SJCRH30 (cell line): ENCODE measurements at regions not wholly inside any gene's neighbourhood (a gene's known extent, or its start where the extent isn't known, plus 50 kb on each side); places are given as distances from the start of the nearest gene placed in this dataset.
"Not testable (repeated sequence)": the region's sequence is repeated elsewhere in the genome, so short reads cannot be mapped to it uniquely, and the experiment has no call there.

Source experiments
- DNase-seq, 2 experiments: peaks; one replicate each; pipeline ENCODE4 v3.0.0-alpha.2; 2015 to 2020
- H3K27ac ChIP-seq: fragments of 250-450 bp; sonication (Bioruptor Pico); 2 replicates; pipeline ENCODE4 v1.5.1; 2020; ENCODE audit warnings: mild to moderate bottlenecking, moderate library complexity
- H3K27me3 ChIP-seq: fragments of 250-450 bp; sonication (Bioruptor Pico); 2 replicates; pipeline ENCODE4 v1.5.1; 2020; ENCODE audit warnings: mild to moderate bottlenecking, moderate library complexity
- H3K36me3 ChIP-seq: fragments of 250-450 bp; sonication (Bioruptor Pico); 2 replicates; pipeline ENCODE4 v1.5.1; 2020; ENCODE audit warnings: mild to moderate bottlenecking, moderate library complexity
- H3K4me1 ChIP-seq: fragments of 250-450 bp; sonication (Bioruptor Pico); 2 replicates; pipeline ENCODE4 v1.5.1; 2020; ENCODE audit warnings: mild to moderate bottlenecking, moderate library complexity
- H3K4me3 ChIP-seq: fragments of 250-450 bp; sonication (Bioruptor Pico); 2 replicates; pipeline ENCODE4 v1.5.1; 2020; ENCODE audit warnings: mild to moderate bottlenecking, moderate library complexity
- H3K9me3 ChIP-seq: fragments of 250-450 bp; sonication (Bioruptor Pico); replicated peaks from 2 replicates; pipeline ENCODE4 v1.5.1; 2020; ENCODE audit warnings: mild to moderate bottlenecking, moderate library complexity

- H3K27ac ChIP-seq, H3K9me3 ChIP-seq, DNase-seq, H3K4me3 ChIP-seq, H3K4me1 ChIP-seq, H3K27me3 ChIP-seq, H3K36me3 ChIP-seq: not testable (repeated sequence)
These were observed 52.6 kb upstream of the MRPS30 start for GRCh38 chr5:44756097-44756496.

GRCh38 chr5:44747396-44747795 lies 61.4 kb upstream of the MRPS30 start:
- no peaks in the 10 kb centered on the region for H3K9me3 ChIP-seq
- no peak overlapping the region for H3K4me3 ChIP-seq
- DNase-seq, result no peak
- no peak overlapping the region for H3K27ac ChIP-seq
- H3K4me1 ChIP-seq, result no peaks in the 10 kb centered on the region
- H3K36me3 ChIP-seq, result no peaks in the 10 kb centered on the region
- no peaks in the 10 kb centered on the region for H3K27me3 ChIP-seq

GRCh38 chr5:44740660-44741059 lies 68.1 kb upstream of the MRPS30 start:
- Histone ChIP-seq H3K36me3 (no peaks in the 10 kb centered on the region), H3K4me3 (no peak overlapping the region), H3K27me3 (no peaks in the 10 kb centered on the region), H3K9me3 (no peaks in the 10 kb centered on the region), H3K4me1 (no peaks in the 10 kb centered on the region), H3K27ac (no peak overlapping the region)
- peak in 1 of 2 experiments; percentile 3 for DNase-seq

DNA sequence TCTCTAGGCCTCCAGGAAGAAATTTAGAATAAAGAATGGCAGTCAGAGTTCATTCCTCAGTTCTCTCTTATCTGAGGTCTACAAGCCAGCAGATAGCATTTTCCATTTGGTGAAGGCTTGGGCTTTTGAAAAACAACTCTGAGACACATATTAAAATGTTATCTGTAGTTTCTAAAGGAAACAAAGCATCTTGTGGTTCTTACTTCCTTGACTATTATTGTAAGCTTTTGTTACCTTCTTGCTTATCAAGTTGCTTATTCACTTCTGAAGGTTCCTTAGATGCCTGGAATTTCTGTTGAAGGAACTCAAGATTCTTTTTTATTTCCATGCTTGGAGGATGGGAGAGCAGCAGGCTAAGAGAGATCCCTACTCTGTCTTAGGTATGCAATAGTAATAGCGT lies 79.2 kb upstream of the MRPS30 start:
- Histone ChIP-seq H3K27me3 (no peaks in the 10 kb centered on the region), H3K4me1 (no peaks in the 10 kb centered on the region), H3K27ac (no peak overlapping the region), H3K4me3 (no peak overlapping the region), H3K36me3 (no peaks in the 10 kb centered on the region), H3K9me3 (0 out of 2 replicates have a peak, but pooled peaks cover 4% of the 10 kb centered on the region)
- DNase-seq, result no peak

DNA sequence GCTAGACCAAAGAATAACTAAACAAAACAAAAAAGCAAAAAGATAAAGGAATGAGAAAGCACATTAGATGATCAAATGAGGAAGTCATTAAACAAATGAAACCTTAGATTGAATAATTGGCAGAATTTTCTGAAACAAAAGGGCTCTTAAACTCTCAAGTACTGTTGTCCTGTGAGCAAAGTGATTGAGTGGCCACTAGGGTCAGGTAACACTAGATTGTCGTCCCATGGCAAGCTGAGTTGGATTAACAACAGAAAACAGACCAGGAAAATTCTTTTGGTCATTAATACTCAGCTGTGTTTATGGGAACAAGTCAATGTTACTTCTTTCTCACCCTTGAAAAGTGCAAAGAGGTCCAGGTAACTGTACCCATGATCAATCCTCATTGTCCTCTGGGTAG lies 81.6 kb upstream of the MRPS30 start:
- no peaks in the 10 kb centered on the region for H3K4me1 ChIP-seq
- H3K9me3 ChIP-seq, result 0 out of 2 replicates have a peak, but pooled peaks cover 4% of the 10 kb centered on the region
- H3K27me3 ChIP-seq, result no peaks in the 10 kb centered on the region
- H3K36me3 ChIP-seq, result no peaks in the 10 kb centered on the region
- no peak for DNase-seq
- no peak overlapping the region for H3K27ac ChIP-seq
- no peak overlapping the region for H3K4me3 ChIP-seq

- Histone ChIP-seq H3K4me3 (no peak overlapping the region), H3K9me3 (no peaks in the 10 kb centered on the region), H3K27ac (no peak overlapping the region), H3K27me3 (no peaks in the 10 kb centered on the region), H3K36me3 (no peaks in the 10 kb centered on the region), H3K4me1 (no peaks in the 10 kb centered on the region)
- DNase-seq, result no peak
These were observed 88.9 kb upstream of the MRPS30 start for GRCh38 chr5:44719856-44720255.

DNA sequence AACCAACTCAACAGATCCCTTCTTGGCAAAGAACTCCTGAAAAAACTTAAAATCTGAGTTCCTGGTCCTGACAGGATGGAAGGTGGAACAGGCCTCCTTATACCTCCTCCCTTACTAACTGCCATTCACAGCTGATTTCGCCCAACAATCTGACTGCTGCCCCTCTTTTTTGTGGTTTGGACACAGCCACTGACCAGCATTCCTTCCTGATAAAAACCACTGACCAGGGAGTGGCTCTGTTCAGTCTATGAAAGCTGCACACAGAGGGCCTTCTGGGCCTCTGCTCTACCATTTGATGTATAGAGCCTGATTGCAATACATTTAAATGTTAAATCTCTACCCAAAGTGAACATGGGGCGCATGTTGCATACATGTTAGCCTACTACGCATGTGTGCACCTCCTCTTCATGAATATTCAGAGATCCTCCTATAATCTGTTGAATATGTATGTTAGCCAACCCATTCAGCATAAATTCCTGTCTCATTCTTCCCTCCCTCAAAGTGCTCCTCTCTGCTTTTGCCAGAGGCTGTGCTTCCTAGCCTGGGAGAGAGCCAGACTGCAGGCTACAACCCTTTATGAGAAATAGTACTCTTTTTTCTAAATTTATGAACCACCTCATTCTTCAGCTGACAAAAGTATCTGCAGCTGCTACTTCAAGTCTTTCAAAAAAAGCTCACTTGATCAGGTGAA lies 93.7 kb upstream of the MRPS30 start:
- Histone ChIP-seq H3K4me3 (no peak overlapping the region), H3K9me3 (no peaks in the 10 kb centered on the region), H3K4me1 (no peaks in the 10 kb centered on the region), H3K36me3 (no peaks in the 10 kb centered on the region), H3K27me3 (no peaks in the 10 kb centered on the region), H3K27ac (no peak overlapping the region)
- DNase-seq, result peak in 1 of 2 experiments; percentile 12

- Histone ChIP-seq H3K4me3 (no peak overlapping the region), H3K27me3 (no peaks in the 10 kb centered on the region), H3K27ac (no peak overlapping the region), H3K36me3 (no peaks in the 10 kb centered on the region), H3K9me3 (no peaks in the 10 kb centered on the region), H3K4me1 (no peaks in the 10 kb centered on the region)
- DNase-seq, result no peak
These were observed 95.3 kb upstream of the MRPS30 start for GRCh38 chr5:44713446-44713845.

DNA sequence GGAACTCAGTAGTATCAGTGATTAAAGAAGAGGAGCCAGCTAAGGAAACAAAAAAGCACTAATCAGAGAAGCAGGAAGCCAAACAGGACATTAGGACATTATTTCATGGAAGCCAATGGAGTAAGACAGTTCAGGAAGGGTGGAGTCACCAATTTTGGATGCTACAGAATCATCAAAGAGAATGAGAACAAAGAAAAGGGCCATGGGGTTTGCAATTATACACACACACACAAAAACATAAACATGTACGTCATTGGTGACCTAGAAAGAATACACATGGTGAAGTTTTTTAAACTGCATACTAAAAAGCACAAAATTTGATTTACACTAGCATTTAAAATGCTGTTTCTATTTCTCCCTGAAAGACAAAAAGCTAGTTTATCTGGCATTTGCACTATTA lies 96.8 kb upstream of the MRPS30 start:
- Histone ChIP-seq H3K4me1 (no peaks in the 10 kb centered on the region), H3K9me3 (no peaks in the 10 kb centered on the region), H3K27ac (no peak overlapping the region), H3K4me3 (no peak overlapping the region), H3K27me3 (no peaks in the 10 kb centered on the region), H3K36me3 (no peaks in the 10 kb centered on the region)
- no peak for DNase-seq

- Histone ChIP-seq H3K4me1 (no peaks in the 10 kb centered on the region), H3K27me3 (no peaks in the 10 kb centered on the region), H3K9me3 (no peaks in the 10 kb centered on the region), H3K4me3 (no peak overlapping the region), H3K36me3 (no peaks in the 10 kb centered on the region), H3K27ac (no peak overlapping the region)
- no peak for DNase-seq
These were observed 100.1 kb upstream of the MRPS30 start for GRCh38 chr5:44708602-44709001.

GRCh38 chr5:44707721-44708120 lies 101.0 kb upstream of the MRPS30 start:
- no peaks in the 10 kb centered on the region for H3K27me3 ChIP-seq
- H3K36me3 ChIP-seq, result no peaks in the 10 kb centered on the region
- no peaks in the 10 kb centered on the region for H3K9me3 ChIP-seq
- no peak overlapping the region for H3K27ac ChIP-seq
- no peak for DNase-seq
- no peak overlapping the region for H3K4me3 ChIP-seq
- no peaks in the 10 kb centered on the region for H3K4me1 ChIP-seq

DNA sequence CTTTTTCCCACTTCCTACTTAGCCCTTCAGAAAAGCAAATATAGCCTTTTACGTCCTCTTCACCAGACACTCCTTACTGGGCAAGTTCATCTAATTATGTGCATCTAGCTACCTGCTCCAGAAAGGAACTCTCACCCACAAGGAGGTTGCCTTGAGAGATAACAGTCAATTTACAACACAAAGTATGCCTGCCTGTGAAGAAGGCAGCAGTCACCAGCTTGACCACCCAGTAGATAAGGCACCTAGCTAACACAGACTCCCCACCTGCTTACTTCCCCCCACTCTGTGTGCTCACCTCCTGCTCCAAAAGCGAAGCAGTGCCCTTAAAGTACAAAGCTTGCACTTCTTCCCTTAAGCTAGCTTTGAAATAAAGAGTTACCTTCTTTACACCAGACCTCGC lies 111.7 kb upstream of the MRPS30 start:
- Histone ChIP-seq H3K36me3 (no peaks in the 10 kb centered on the region), H3K27me3 (no peaks in the 10 kb centered on the region), H3K4me3 (no peak overlapping the region), H3K9me3 (no peaks in the 10 kb centered on the region), H3K27ac (no peak overlapping the region), H3K4me1 (no peaks in the 10 kb centered on the region)
- no peak for DNase-seq

DNA sequence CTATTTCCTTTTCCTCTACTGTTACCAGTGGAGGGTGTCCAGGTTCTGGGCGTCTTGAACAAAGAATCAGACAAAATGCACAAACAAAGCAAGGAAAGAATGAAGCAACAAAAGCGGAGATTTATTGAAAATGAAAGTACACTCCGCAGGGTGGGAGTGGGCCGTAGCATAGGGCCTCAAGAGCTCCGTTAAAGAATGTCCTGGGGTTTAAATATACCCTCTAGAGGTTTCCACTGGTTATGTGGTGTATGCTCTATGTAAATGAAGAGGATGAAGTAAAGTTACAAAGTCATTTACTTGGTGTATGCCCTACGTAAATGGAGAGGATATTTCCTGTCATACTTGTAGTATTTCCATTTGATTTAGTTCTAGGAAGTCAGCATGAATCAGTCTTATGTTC lies 113.5 kb upstream of the MRPS30 start:
- DNase-seq, result no peak
- no peaks in the 10 kb centered on the region for H3K27me3 ChIP-seq
- H3K4me3 ChIP-seq, result no peak overlapping the region
- H3K27ac ChIP-seq, result no peak overlapping the region
- H3K9me3 ChIP-seq, result no peaks in the 10 kb centered on the region
- H3K4me1 ChIP-seq, result no peaks in the 10 kb centered on the region
- no peaks in the 10 kb centered on the region for H3K36me3 ChIP-seq

GRCh38 chr5:44691802-44692201 lies 116.9 kb upstream of the MRPS30 start:
- H3K27ac ChIP-seq, result no peak overlapping the region

GRCh38 chr5:44681906-44682305 lies 126.8 kb upstream of the MRPS30 start:
- H3K27ac ChIP-seq, result no peak overlapping the region
- no peak overlapping the region for H3K4me3 ChIP-seq
- no peaks in the 10 kb centered on the region for H3K9me3 ChIP-seq
- H3K27me3 ChIP-seq, result no peaks in the 10 kb centered on the region
- H3K36me3 ChIP-seq, result no peaks in the 10 kb centered on the region
- peak in 1 of 2 experiments; percentile 4 for DNase-seq
- H3K4me1 ChIP-seq, result no peaks in the 10 kb centered on the region

More at GRCh38 chr5:44691802-44692201, 116.9 kb upstream of the MRPS30 start:
- no peaks in the 10 kb centered on the region for H3K36me3 ChIP-seq
- H3K9me3 ChIP-seq, result no peaks in the 10 kb centered on the region
- H3K4me1 ChIP-seq, result no peaks in the 10 kb centered on the region
- no peak overlapping the region for H3K4me3 ChIP-seq
- no peaks in the 10 kb centered on the region; the same call in 1 of the 2 replicates for H3K27me3 ChIP-seq
- DNase-seq, result no peak

- Histone ChIP-seq H3K4me3 (no peak overlapping the region), H3K27ac (no peak overlapping the region)
These were observed 129.5 kb upstream of the MRPS30 start for GRCh38 chr5:44679214-44679613.

More at GRCh38 chr5:44679214-44679613, 129.5 kb upstream of the MRPS30 start:
- Histone ChIP-seq H3K9me3 (no peaks in the 10 kb centered on the region), H3K36me3 (no peaks in the 10 kb centered on the region), H3K4me1 (no peaks in the 10 kb centered on the region), H3K27me3 (no peaks in the 10 kb centered on the region)
- DNase-seq, result no peak
